ENCODE measurements at regions not wholly inside any gene's neighbourhood (a gene's known extent, or its start where the extent isn't known, plus 50 kb on each side); places are given as distances from the start of the nearest gene placed in this dataset.
"Not testable (repeated sequence)": the region's sequence is repeated elsewhere in the genome, so short reads cannot be mapped to it uniquely, and the experiment has no call there.

DNA sequence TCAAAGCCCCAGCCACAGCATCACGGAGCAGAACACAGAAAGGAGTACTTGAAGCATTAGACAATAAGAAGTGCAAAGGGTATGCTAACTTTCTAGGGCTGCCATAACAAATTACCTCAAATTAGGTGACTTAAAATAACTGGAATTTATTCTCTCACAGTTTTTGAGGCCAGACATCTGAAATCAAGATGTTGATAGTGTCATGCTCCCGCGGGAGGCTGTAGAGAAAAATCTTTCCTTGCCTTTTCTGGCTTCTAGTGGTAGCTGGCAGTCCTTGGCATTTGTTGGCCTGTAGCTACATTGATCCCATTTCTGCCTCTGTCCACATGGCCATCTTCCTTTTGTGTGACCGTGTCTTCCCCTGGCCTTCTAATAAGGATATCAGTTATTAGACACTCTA, 51.9 kb upstream of the SPDL1 start:
- no peak for DNase-seq (ENCODE audit: low read depth)

DNA sequence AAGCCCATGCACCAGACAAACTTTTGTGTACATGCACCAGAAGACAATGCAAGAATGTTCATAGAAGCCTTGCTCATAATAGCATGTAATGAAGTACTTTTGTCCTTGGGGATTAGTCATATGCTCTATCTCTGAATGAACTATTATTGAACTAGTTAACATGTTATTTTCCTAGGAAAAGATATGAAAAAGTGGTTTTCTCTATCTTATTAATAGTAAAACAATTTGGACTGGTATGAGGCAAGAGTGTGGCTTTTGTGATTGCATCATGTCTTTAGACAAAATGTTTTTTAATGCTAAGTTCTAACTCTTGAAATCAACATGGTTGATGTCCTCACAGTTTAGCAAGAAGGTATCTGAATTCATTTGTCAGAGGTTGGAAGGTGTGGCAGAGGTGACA, 55.7 kb upstream of the SPDL1 start:
- DNase-seq (ENCODE audit: low read depth): peak; percentile 48

DNA sequence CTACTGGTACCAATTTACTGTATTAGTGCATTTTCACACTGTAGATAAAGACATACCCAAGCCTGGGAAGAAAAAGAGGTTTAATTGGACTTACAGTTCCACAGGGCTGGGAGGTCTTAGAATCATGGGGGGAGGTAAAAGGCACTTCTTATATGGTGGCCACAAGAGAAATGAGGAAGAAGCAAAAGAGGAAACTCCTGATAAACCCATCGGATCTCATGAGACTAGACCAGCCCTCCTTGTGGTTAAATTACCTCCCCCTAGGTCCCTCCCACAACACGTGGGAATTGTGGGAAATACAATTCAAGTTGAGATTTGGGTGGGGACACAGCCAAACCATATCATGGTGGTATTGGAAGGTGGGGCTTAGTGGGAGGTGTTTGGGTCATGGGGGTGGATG, 56.5 kb upstream of the SPDL1 start:
- DNase-seq (ENCODE audit: low read depth): no peak

DNA sequence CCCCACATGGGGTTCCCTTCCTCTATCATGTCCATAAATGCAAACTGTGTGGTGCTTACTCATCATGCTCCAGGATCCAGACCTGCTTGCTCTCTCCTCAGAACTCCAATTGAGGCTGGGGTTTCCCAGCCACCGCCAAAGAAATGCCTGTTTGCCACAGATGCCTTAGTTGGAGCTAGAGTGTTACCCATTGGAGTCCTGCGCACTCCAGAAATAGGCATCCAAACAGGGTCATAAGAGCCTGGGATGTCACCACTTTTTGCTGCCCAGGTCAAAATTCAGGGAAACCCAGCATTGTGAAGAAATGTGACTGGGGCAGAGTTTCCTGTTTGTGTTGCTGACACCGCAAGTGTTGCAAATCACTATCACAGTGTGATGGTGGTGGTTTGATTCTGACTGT, 60.7 kb upstream of the SPDL1 start:
- DNase-seq (ENCODE audit: low read depth): no peak

DNA sequence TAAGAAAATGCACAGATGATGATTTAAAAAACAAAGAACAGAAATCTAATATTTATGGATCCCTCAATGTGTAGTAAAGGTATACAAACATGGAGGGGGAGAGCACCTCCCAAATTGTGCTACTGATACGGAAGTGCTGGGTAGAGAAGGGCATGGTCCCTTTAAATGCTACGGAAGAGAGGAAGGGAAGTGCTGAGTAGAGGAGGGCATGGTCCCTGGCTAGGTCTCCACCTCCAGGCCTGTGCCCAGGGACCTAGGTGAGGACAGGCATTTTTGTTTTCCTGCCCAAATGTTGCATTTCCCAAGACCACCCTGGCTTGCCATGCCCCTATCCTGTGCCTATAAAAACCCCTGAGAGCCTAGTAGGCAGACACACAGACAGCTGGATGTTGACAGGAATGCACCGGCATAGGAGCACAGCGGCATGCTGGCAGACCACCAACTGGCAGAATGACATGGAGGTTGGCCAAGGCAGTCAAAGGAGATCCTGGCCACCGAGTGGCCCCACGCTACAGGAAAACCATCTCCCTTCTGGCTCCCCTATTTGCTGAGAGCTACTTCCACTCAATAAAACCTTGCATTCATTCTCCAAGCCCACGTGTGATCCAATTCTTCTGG, 62.1 kb upstream of the SPDL1 start:
- no peak for DNase-seq (ENCODE audit: low read depth)

DNA sequence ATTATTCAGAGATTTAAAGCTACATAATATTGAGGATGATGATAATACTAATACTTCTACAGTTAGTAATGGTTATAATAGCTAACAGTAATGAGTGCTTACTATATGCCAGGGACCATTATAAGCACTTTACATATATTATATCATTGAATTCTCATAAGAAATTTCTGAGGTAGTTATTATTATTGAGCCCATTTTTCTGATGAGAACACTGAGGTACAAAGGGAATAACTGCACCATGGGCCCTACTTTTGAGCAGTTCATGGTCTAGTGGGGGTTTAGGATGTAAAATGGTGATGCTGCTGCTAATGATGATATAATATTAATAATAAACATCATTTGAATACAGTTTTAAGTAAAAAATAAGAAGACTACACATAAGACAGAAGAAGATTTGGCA, 64.2 kb upstream of the SPDL1 start:
- no peak for DNase-seq (ENCODE audit: low read depth)

DNA sequence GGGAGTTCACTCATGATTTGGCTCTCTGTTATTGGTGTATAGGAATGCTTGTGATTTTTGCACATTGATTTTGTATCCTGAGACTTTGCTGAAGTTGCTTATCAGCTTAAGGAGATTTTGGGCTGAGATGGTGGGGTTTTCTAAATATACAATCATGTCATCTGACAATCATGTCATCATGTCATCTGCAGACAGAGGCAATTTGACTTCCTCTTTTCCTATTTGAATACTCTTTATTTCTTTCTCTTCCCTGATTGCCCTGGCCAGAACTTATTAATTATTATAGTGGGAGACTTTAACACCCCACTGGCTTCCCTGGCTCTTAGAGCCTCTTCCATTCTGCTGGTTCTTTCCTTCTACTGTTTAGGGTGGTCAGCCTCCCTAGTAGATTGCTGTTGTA, 64.8 kb upstream of the SPDL1 start:
- not testable (repeated sequence) for DNase-seq (ENCODE audit: low read depth)

DNA sequence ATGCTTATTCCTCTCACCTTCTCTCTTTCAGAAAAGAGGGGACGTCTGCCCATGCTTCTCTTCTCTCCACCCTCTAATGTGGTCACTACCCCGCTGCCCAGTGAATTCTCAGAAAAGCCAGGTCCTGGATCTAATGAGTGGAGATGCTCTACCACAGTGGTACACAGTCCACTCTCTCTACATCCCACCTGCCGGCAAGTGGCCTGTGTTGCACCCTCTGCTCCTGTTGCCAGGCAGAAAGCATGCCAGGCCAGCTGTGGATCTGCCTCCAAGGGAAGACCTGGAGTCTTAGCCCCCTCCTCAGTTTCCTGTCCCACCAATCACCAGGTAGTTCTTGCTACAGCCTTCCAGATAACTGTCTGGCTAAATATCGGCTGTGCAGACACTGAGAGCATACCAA, 71.2 kb upstream of the SPDL1 start:
- DNase-seq (ENCODE audit: low read depth): no peak

DNA sequence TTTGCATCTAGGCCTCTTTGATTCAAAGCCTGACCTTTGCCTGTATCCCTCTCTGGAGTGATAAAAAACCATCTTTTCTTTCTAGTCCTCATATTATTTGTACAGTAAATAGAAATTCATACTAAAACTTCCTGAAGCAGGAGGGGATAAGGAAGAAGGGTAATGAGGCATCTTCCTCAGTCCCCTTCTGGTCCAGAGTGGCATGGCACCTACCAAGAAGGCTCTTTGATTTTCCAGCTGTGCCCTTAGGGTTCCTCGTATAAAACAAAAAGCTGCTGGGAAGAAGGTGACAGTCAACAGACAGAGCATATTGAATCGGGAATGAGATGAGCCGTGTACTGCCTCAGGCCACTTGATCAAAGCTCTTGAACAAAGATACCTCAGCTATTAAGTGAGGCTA, 71.9 kb upstream of the SPDL1 start:
- DNase-seq (ENCODE audit: low read depth): no peak

DNA sequence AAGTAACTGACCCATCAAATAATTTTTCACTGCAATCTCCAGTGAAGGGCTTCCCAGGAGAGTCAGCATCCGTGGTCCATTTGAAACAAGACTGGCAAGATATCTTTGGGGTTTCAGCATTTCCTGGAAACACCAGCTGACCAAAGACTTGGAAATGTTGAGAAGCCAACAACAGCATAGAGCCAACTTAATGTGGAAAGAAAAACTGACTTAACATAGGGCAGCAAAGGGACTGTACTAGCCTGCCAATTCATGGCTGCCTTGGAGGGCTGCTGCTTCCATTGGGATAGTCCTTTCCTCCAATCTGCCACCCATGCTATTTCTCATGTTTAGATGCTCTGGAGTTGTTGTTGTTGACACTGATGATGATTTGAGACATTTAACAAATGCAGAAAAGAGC, 76.5 kb upstream of the SPDL1 start:
- DNase-seq (ENCODE audit: low read depth): peak; percentile 17

DNA sequence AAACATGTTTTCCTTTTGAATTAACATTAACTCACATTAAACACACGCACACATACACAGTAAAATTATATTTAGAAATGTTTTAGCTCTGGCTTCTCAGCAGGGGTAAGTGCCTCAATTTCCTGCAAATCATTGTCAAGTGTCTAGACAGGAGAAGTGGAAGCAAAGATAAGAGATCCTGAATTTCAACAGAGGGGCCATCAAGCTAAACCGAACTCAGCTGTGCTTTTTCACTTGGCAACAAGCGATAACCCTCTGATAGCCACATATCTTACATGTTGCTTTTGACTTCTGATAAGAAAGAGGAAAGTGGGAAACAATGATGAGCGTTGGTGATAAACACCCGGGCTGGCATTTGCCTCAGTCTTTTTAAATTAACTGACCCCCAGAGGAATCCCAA, 79.7 kb upstream of the SPDL1 start:
- DNase-seq (ENCODE audit: low read depth): no peak

DNA sequence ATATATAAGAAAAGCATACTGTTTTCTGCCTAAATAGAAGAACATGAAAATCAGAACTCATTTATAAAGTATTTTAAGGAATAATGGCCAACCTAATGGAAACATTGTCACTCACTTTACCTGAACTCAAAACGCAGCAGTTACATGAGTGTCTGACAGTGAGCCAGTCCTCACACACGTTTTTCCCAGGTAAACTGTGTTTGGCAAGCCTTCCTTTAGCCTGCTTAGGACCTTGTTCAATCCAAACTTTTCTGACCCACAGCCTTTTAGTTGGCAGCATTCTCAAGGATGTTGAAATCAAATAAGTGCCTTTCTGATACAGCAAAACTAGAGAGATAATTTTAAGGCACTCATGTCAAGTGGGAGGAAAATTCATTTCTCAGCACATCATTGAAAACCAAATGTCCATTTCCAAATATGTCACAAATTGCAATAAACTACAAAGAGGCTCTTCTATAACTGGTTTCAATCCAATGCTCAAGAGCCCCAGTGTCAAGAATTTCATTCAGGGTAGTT, 83.5 kb upstream of the SPDL1 start:
- DNase-seq (ENCODE audit: low read depth): no peak

DNA sequence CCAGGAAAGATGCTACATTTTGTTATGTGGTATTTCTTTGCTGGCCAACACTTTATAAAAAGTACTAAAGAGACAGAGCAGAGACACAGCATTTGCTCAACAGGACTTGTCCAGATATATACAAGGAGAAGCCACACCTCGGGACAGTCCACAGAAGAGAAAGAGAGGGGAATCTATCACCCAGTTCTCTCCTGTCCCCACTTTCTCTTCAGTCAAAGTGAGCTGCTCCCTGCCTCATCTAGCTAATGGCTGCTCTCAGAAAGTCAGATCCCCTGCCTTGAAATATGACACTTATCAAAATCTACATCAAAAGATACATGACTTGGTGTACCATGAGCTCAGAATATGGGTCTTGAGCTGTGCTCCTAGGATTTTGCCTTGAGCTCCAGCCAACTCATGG, 86.7 kb upstream of the SPDL1 start:
- DNase-seq (ENCODE audit: low read depth): no peak

DNA sequence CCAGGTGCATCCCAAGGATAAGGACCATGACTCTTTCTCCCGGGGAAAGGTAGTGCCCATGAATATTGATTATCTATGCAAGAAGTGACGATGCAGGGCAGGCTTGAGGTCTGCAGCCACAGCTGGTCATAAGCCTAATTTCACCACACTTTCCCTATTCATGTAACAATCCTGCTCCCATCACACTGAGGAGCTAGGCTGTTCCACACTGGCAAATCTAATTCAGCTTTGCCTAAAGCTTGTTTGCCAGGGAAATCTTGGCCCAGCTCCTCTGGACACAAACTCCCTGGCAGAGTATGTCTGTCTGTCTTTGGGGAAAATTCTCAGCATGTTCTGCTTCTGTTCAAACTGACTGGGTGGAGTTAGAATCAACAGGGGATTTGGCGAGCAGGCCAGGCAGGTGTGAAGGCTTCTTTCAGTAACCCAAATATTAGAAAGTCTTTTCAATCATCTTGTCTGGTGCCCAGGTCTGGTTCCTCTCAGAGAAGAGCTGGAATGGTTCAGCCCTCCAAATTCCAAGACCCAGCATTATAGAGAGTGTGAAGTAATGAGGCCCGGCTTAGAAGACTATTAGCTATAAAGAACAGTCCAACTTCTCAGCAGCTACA, 88.5 kb upstream of the SPDL1 start:
- peak; percentile 12 for DNase-seq (ENCODE audit: low read depth)

DNA sequence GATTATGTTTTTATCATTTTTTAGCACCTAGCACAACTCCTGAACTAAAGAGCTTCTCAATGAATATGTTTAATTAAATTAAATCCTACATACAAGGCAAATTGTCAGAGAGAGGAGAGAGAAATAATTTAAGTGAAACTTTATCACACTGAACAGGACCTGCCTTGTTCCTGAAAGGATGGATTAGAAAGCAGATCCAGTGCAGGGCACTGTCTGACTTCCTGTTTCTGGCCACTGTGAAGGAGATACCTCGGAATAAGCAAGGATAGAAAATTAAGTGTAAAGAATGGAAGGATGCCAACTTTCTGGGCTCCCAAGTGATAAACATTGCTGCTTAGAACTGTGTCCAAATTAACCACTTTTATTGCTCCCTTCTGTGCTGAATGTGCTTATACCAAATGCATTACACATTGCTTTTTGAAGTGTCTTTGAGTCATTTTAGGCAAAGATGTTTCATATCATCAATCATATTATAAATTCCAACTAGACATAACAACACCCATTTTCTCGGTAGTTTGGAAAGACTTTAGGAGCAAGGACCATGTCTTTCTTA, 89.1 kb upstream of the SPDL1 start:
- DNase-seq (ENCODE audit: low read depth): no peak

DNA sequence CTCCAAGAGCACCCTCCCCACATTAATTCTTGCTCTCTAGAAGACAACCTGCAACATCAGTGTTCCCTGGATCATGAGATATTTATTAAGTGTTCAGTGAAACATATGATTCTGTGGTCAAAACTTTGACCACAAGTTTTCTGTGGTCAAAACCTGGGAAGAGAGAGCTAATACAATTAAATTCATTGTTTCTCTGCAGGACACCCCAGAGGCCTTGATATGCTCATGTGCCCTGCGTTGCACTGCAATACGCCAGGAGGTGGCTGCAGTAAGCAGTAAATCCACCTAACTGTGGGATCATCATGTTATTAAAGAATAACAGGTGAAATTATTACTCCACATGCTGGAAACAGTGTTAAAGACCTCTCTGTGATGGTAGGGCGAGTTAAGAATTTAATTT, 109.3 kb upstream of the SPDL1 start:
- no peak for DNase-seq (ENCODE audit: low read depth)

DNA sequence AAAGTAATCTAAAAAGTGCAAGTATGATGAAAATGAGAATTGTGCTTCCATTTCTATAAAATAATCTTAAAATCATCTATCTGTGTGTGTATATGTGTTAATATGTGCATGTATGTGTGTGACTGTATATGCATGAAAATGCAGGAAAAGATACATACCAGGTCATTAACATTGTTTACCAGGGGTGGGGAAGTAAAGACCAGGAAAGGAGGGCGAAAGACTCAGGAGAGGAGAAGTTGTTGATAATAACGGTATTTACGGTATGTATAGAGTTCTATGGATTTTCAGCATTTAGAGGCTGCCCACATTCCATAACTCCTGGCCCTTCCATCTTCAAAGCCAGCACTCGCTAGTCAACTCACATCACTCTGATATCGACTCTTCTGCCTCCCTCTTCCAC, 111.0 kb upstream of the SPDL1 start:
- no peak for DNase-seq (ENCODE audit: low read depth)

DNA sequence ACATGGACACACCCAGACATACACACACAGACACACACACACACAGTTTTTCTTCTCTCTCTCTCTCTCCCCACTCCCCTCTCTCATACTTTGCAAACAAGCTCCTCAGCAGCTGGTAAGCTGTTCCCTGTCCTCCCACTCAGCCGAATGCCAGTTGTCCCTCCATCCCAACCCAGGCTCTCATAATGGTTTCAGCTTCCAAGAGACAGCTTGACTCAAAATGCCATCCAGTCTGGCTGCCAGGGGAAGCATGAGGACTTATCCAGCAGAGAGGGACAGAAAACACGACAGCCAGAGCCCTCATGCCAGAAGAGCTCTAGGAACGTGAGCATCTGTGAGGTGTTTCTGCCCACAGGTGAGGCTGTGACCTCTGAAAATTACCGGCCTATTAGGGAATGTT, 112.6 kb upstream of the SPDL1 start:
- no peak for DNase-seq (ENCODE audit: low read depth)

DNA sequence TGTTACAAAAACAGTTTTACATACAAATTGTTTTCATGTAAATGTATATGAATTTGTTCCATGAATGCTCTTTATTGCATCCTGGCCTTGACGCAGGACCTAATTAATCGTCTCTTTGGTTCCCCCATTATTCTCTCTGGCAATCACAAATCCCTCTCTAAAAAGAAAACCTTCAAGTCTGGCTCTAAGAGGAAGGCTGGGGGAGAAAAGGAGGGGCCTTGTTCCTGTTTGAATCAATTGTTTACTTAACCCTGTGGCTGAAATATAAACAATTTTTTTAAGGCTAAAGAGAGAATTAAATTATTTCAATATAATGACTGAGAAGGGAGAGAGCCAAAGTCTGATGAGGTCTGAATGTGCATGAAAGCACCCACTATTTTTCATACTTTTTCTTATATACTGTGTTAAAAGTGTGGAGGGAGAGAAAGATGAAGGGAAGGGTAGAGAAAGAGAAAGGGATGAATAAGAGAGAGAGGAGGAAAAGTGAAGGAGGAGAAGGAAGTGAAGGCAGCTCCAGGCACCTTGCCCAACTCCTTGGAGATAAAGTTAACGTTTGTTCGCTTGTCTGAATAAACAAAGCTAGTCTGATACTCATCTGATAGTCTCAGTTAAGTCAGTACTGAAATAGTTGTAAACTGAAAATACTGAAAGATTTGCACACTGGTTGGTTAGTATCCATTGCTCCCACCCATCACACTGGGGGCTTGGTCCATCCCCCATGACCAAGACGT, 116.4 kb upstream of the SPDL1 start:
- DNase-seq (ENCODE audit: low read depth): no peak

DNA sequence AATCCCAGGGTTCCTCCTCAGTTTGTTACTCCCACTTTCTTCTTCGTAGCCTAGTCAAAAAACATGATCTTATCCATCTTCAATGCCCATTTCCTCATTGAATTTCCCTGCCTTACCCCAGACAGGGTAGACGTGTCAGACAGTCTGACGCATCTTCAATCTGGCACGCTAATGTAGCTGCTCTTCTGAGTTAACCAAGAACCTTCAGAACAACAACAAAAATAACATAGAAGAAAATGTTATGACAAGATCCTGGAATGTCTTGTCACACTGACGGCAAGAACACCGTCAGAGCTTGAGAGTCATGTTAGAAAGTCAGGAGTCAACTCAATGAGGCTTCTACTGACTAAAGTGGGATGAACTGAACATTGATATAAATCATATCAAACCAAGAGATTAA, 122.7 kb upstream of the SPDL1 start:
- no peak for DNase-seq (ENCODE audit: low read depth)

DNA sequence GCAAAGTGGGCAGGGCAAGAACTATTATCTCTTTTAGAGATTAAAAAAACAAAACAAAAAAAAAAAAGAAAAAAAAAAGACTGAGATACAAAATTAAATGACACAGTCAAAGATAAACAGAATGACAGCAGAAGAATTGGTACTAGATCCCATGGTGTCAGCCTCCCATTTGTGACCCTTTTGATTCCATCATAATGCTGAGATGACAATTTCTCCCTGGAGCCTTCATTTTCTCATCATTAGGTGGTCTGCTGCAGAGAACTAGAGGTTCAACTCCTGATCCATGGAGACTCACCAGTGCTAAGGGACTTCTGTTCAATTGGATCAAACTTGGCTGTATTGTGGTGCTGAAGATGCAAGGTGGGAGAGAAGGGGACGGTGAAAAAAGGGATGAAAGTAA, 123.5 kb upstream of the SPDL1 start:
- DNase-seq (ENCODE audit: low read depth): no peak

DNA sequence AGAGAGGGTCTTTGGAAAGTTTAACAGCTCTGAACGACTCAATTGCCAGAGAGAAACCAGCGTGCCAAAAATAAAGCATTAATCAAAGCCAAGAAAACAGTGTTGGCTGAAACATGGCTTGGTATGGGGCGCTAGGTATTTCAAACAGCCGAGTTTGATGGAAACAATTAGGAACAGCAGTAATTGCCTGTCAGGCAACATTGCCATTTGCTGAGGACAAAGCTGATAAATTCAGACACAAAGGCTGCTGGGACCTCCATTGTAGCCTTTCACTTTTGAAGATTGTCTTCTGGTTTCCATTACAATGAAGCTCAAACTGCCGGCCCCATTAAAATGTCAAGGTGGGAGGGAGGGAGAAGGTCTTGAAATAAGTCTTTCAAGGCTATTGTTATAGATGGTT, 125.4 kb upstream of the SPDL1 start:
- no peak for DNase-seq (ENCODE audit: low read depth)

DNA sequence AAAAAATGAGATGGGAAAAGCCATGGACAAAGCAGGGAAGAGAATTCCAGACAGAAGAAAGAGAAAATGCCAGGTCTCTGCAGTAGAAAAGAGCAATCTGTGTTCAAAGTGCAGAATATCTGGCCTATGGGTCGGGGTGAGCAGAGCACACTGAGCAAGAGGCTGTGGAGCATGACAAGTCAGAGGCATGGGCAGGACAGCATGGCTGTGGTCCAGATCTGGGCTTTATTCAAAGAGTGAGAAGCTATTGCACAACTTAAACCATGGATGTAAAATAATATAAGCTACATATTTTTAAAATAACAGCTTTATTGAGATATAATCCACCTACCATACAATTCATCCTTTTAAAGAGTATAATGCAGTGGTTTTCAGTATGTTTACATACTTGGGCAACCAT, 133.1 kb upstream of the SPDL1 start:
- peak; percentile 57 for DNase-seq (ENCODE audit: low read depth)

Measured in stromal cell of bone marrow (primary cell).